ENCODE measurements at regions not wholly inside any gene's neighbourhood (a gene's known extent, or its start where the extent isn't known, plus 50 kb on each side); places are given as distances from the start of the nearest gene placed in this dataset.
"Not testable (repeated sequence)": the region's sequence is repeated elsewhere in the genome, so short reads cannot be mapped to it uniquely, and the experiment has no call there.

GRCh38 chr16:75987323-75987722 is 261.0 kb upstream of the CPHXL start:
- DNase-seq (ENCODE audit: low read depth, low spot score), result no peak

- DNase-seq (ENCODE audit: low read depth, low spot score), result no peak
Measured at GRCh38 chr16:75996491-75996890, 270.2 kb upstream of the CPHXL start.

GRCh38 chr16:75997606-75998005 is 271.3 kb upstream of the CPHXL start:
- no peak for DNase-seq (ENCODE audit: low read depth, low spot score)

GRCh38 chr16:76007645-76008044 is 269.6 kb upstream of the CNTNAP4 start:
- DNase-seq (ENCODE audit: low read depth, low spot score), result no peak

GRCh38 chr16:76023835-76024234 is 253.4 kb upstream of the CNTNAP4 start:
- DNase-seq (ENCODE audit: low read depth, low spot score), result no peak

GRCh38 chr16:76035689-76036088 is 241.5 kb upstream of the CNTNAP4 start:
- DNase-seq (ENCODE audit: low read depth, low spot score), result no peak

- no peak for DNase-seq (ENCODE audit: low read depth, low spot score)
Measured at GRCh38 chr16:76038097-76038496, 239.1 kb upstream of the CNTNAP4 start.

GRCh38 chr16:76052725-76053124 is 224.5 kb upstream of the CNTNAP4 start:
- no peak for DNase-seq (ENCODE audit: low read depth, low spot score)

GRCh38 chr16:76059186-76059585 is 218.0 kb upstream of the CNTNAP4 start:
- no peak for DNase-seq (ENCODE audit: low read depth, low spot score)

- DNase-seq (ENCODE audit: low read depth, low spot score), result no peak
Measured at GRCh38 chr16:76059701-76060100, 217.5 kb upstream of the CNTNAP4 start.

GRCh38 chr16:76071690-76072089 is 205.5 kb upstream of the CNTNAP4 start:
- no peak for DNase-seq (ENCODE audit: low read depth, low spot score)

- DNase-seq (ENCODE audit: low read depth, low spot score), result no peak
Measured at GRCh38 chr16:76081967-76082366, 195.2 kb upstream of the CNTNAP4 start.

- no peak for DNase-seq (ENCODE audit: low read depth, low spot score)
Measured at GRCh38 chr16:76106647-76107046, 170.6 kb upstream of the CNTNAP4 start.

- DNase-seq (ENCODE audit: low read depth, low spot score), result no peak
Measured at GRCh38 chr16:76108460-76108859, 168.7 kb upstream of the CNTNAP4 start.

- DNase-seq (ENCODE audit: low read depth, low spot score), result no peak
Measured at GRCh38 chr16:76114681-76115080, 162.5 kb upstream of the CNTNAP4 start.

GRCh38 chr16:76118344-76118743 is 158.9 kb upstream of the CNTNAP4 start:
- no peak for DNase-seq (ENCODE audit: low read depth, low spot score)

- DNase-seq (ENCODE audit: low read depth, low spot score), result no peak
Measured at GRCh38 chr16:76121636-76122035, 155.6 kb upstream of the CNTNAP4 start.

- DNase-seq (ENCODE audit: low read depth, low spot score), result no peak
Measured at GRCh38 chr16:76123966-76124365, 153.2 kb upstream of the CNTNAP4 start.

GRCh38 chr16:76125871-76126270 is 151.3 kb upstream of the CNTNAP4 start:
- DNase-seq (ENCODE audit: low read depth, low spot score), result no peak

- not testable (repeated sequence) for DNase-seq (ENCODE audit: low read depth, low spot score)
Measured at GRCh38 chr16:76138056-76138455, 139.1 kb upstream of the CNTNAP4 start.

- no peak for DNase-seq (ENCODE audit: low read depth, low spot score)
Measured at GRCh38 chr16:76157629-76158028, 119.6 kb upstream of the CNTNAP4 start.

GRCh38 chr16:76162046-76162445 is 115.2 kb upstream of the CNTNAP4 start:
- no peak for DNase-seq (ENCODE audit: low read depth, low spot score)

- no peak for DNase-seq (ENCODE audit: low read depth, low spot score)
Measured at GRCh38 chr16:76164970-76165558, 112.1 kb upstream of the CNTNAP4 start.

- DNase-seq (ENCODE audit: low read depth, low spot score), result no peak
Measured at GRCh38 chr16:76175718-76176117, 101.5 kb upstream of the CNTNAP4 start.

Data from smooth muscle cell of the brain vasculature (primary cell).